Pons (tissue), 1 donor: ENCODE measurements at regions not wholly inside any gene's neighbourhood (a gene's known extent, or its start where the extent isn't known, plus 50 kb on each side); places are given as distances from the start of the nearest gene placed in this dataset.

Experiments used
- DNase-seq: peaks from one replicate; pipeline ENCODE4 v3.0.0-alpha.2; 2016; ENCODE audit warnings: low spot score

DNA sequence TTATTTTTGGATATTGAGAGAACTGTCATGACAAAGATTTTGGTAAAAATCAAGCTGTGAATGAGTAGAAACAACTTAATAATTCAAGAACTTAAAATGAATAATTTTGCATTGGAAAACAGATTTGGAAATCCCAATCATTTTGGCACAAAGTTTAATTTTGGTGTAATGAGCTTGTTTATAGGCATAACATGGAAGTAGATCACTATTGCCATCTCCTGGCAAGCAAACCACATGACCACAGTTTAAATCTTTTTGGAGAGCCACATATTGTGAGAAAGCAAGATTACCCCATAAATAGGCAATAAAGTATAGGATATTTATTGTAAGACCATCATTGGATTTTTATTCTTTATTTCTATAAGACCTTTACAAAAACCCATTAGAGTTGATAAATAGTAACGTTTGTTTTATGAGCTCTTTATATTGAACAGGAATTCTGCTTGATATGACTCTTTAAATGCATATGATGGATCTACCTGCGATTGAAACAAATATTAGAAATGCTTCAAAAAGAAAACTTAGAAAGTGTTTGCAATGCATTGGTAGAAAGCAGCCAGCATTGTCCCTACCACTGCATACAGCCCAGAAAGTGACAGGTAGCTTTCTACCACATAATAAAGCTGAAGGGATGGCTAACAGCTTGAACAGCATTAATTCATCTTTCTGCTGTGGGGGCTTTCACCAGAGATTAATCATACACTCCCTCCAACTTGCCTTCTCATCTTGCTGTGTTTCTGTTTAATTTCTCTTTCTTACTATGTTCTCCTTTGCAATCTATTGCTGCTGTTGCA lies 766.8 kb downstream of the TBL1XR1 start:
- peak; percentile 75 for DNase-seq

- DNase-seq = no peak
These were observed 768.7 kb downstream of the TBL1XR1 start for GRCh38 chr3:176428552-176428951.

GRCh38 chr3:176426371-176426770 lies 770.9 kb downstream of the TBL1XR1 start:
- DNase-seq = no peak

- DNase-seq = no peak
These were observed 780.4 kb downstream of the TBL1XR1 start for GRCh38 chr3:176416870-176417269.

- DNase-seq = peak; percentile 32
These were observed 781.5 kb downstream of the TBL1XR1 start for GRCh38 chr3:176415661-176416295.

GRCh38 chr3:176412771-176413170 lies 784.5 kb downstream of the TBL1XR1 start:
- no peak for DNase-seq

DNA sequence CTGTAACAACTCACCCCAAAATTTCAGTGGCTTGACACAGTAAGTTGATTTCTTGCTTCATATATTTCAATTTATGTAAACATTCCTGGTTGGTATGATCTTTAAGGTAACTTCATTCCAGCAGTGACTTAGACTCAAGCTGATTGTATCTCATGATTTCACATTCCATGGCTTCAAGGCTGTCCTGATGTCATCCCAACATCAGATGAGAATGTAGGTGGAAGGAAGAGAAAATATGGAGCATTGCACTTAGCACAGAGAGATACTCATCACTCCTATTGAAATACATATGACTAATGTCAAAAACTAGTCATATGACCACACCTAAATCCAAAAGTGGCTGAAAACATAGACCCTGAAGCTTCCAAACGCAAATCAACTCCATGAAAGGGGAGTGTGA lies 793.8 kb downstream of the TBL1XR1 start:
- no peak for DNase-seq

- DNase-seq = no peak
These were observed 796.1 kb downstream of the TBL1XR1 start for GRCh38 chr3:176401211-176401610.

DNA sequence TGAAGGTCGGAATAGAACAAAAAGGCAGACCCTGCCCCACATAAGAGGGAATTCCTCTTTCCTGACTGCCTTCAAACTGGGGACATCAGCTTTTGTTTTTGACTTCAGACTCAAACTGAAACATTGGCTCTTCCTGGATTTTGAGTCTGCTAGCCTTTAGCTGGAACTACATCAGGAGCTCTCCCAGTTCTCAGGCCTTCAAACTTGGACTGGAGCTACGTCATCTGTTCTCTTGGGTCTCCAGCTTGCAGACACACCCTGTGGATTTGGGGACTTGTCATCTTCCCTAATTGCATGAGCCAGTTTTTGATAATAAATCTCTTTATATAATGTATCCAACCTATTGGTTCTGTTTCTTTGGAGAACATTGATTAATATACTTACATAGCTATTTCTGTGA lies 798.1 kb downstream of the TBL1XR1 start:
- DNase-seq = no peak

- no peak for DNase-seq
These were observed 802.0 kb downstream of the TBL1XR1 start for GRCh38 chr3:176395240-176395639.

- DNase-seq = no peak
These were observed 818.5 kb downstream of the TBL1XR1 start for GRCh38 chr3:176378789-176379188.

GRCh38 chr3:176376531-176376930 lies 820.8 kb downstream of the TBL1XR1 start:
- no peak for DNase-seq

DNA sequence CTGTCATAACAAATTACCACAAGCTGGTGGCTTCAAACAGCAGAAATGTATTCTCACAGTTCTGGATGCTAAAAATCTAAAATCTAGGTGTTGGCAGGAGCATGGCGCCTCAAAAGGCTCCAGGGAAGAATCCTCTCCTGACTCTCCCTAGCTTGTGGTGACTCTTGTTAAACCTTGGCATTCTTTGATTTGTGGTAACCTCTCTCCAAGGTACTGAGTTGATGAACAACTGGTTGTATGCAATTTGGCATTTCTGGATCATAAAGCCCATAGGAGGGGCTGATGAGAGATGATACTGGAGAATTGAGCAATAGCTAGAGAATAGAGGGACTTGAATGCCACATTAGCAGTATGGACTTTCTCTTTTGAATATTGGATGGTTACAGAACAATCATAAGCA lies 821.8 kb downstream of the TBL1XR1 start:
- no peak for DNase-seq

GRCh38 chr3:176362191-176362731 lies 835.0 kb downstream of the TBL1XR1 start:
- DNase-seq = no peak

DNA sequence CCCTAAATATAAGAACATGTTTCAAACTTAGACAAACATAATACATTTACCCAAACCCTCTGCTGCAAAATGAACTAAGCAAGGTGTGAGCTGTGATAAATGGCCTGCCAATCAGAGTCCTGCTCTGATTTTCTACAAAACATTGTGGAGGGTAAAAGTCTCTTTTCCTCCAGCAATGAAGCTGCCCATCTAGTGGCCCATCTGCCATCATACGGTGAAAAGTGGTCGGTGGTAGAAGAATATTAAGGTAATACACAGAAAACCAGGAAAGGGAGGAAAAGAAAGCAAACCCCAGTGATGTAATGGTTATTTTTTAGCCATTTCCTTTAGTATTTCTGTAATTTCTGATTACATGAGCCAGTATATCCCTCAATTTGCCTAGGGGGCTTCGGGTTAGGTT lies 838.1 kb downstream of the TBL1XR1 start:
- no peak for DNase-seq

DNA sequence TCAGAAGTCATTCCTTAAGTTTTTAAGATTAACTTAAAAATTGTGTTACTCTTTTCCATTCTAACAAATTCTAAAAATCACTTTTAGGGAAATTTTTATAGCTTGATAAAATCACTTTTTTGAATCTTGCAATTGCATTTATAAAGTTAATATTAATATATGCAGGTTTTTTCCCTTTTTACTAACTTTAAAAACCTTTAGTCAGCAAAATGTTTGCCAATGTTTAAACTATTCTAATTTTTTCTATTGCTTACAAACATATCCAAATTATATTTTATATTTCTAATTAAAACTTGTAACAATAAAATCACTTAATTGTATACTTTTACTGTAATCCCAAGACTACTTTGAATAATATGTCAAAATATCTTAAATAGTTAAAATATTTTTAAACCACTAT lies 839.4 kb downstream of the TBL1XR1 start:
- DNase-seq = no peak

DNA sequence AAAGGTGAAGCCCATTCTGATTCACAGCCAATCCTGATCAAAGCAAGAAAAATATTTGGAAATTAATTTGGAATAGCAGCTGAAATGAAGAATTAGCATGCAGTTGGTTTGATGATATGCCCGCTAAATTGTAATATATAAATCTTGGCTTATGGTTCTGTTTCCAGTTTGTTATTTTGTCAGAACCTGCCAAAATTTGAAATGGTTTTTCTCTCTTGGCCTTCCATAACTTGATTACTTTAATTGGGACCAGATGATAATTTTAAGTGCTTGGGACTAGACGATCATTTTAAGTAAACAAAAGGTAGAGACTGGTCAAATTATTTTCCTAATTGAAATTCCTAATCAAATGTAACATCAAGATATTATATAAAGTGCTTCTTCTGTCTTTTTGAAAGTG lies 842.4 kb downstream of the TBL1XR1 start:
- DNase-seq = no peak

GRCh38 chr3:176352716-176353334 lies 844.5 kb downstream of the TBL1XR1 start:
- no peak for DNase-seq

GRCh38 chr3:176351408-176351807 lies 845.9 kb downstream of the TBL1XR1 start:
- DNase-seq = no peak

DNA sequence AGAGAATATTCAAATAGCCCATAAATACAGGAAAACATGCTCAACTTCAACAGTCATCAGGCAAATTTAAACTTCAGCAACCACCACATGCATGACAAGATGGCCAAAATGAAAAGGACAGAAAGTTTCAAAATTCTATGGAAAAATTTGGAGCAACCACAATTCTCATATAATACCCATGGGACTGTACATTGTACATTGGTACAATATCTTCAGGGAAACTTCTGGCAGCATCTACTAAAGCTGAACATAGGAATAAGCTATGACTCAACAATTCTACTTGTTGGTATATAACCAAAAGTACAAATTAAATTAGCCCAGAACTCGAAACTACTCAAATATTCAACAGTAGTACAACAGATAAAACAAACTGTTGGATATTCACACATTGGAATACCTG lies 847.6 kb downstream of the TBL1XR1 start:
- no peak for DNase-seq

- no peak for DNase-seq
These were observed 849.7 kb downstream of the TBL1XR1 start for GRCh38 chr3:176347424-176348146.

DNA sequence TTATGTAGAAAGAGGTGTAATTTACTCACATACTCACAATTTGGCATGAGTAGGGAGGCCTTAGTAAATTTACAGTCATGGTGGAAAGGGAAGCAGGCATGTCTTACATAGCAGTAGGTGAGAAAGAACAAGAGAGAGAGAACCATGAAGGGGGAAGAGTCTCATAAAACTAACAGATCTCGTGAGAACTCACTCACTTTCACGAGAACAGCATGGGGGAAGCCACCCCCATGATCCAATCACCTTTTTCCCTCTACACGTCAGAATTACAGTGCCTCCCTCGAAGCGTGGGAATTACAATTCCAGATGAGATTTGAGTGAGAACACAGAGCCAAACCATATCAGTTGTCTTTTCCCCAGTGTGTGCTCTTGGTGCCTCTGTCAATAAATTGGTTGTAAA lies 855.3 kb downstream of the TBL1XR1 start:
- no peak for DNase-seq
